ENCODE measurements at regions not wholly inside any gene's neighbourhood (a gene's known extent, or its start where the extent isn't known, plus 50 kb on each side); places are given as distances from the start of the nearest gene placed in this dataset.

- TF ChIP-seq CTCF (IDR thresholded peaks at IDR 0.05) (no peak), POLR2A (IDR thresholded peaks at IDR 0.05) (no peak)
These were observed 197.1 kb downstream of the CAVIN4 start for GRCh38 chr9:100774962-100775361.

Measured in thyroid gland (tissue), 4 donors.